SK-N-SH (cell line): ENCODE measurements at regions not wholly inside any gene's neighbourhood (a gene's known extent, or its start where the extent isn't known, plus 50 kb on each side); places are given as distances from the start of the nearest gene placed in this dataset.

ENCODE experiments used
- CTCF ChIA-PET: fragments of 300-600, 350-600 bp; formaldehyde crosslinking; extraction: SDS; loops from one replicate; lab custom pipeline; 2021; lab: Yijun Ruan, JAX
- POLR2A ChIA-PET: fragments of 350-600 bp; sonication (Branson Sonifier 250); formaldehyde crosslinking; extraction: SDS; loops from one replicate; lab custom pipeline; 2020; ENCODE audit warnings: antibody characterized with exemption, inconsistent platforms; lab: Yijun Ruan, JAX
- DNase-seq: peaks from one replicate; pipeline ENCODE4 v3.0.0; 2012
- H2AFZ ChIP-seq: fragments of 200-600 bp; sonication (generic); 2 replicates; pipeline ENCODE4 v1.8.1; 2016; ENCODE audit warnings: antibody characterized with exemption, mild to moderate bottlenecking, low read depth
- H3F3A ChIP-seq: fragments of 200-600 bp; sonication (generic); replicated peaks from 2 replicates; pipeline ENCODE3; 2016; ENCODE audit warnings: antibody characterized with exemption, mild to moderate bottlenecking; ENCODE audit not compliant: insufficient read depth
- H3K27ac ChIP-seq, 2 experiments: fragments of 200-500 bp in 1 of 2; fragments of 200-600 bp in 1 of 2; sonication (Bioruptor generic) in 1 of 2; sonication (generic), shearing (Covaris generic) in 1 of 2; 2 replicates each; pipeline versions ENCODE4 v1.5.1 to v1.6.1; 2014 to 2016; ENCODE audit warnings: low read depth in 2 of 2, inconsistent platforms in 1 of 2, low read length in 1 of 2, mild to moderate bottlenecking in 1 of 2, mixed read lengths in 1 of 2
- H3K27me3 ChIP-seq: fragments of 200-600 bp; sonication (generic), shearing (Covaris generic); 2 replicates; pipeline ENCODE4 v1.6.1; 2016; ENCODE audit warnings: mixed run types; ENCODE audit not compliant: insufficient read depth
- H3K36me3 ChIP-seq, 2 experiments: fragments of 200-500 bp in 1 of 2; fragments of 200-600 bp in 1 of 2; sonication (Bioruptor generic) in 1 of 2; sonication (generic) in 1 of 2; replicated peaks in 1 of 2; 2 replicates each; pipeline versions ENCODE3 to v1.5.1; 2014 to 2016; ENCODE audit warnings: low read length in 1 of 2, mild to moderate bottlenecking in 1 of 2; ENCODE audit not compliant: insufficient read depth in 2 of 2, control insufficient read depth in 1 of 2
- H3K4me1 ChIP-seq, 2 experiments: fragments of 200-500 bp in 1 of 2; fragments of 200-600 bp in 1 of 2; sonication (Bioruptor generic) in 1 of 2; sonication (generic), shearing (Covaris generic) in 1 of 2; 2 replicates each; pipeline versions ENCODE4 v1.5.1 to v1.6.1; 2014 to 2016; ENCODE audit warnings: low read depth in 1 of 2, low read length in 1 of 2, mixed run types in 1 of 2; ENCODE audit not compliant: insufficient read depth in 2 of 2, control insufficient read depth in 1 of 2
- H3K4me2 ChIP-seq: fragments of 200-600 bp; sonication (generic), shearing (Covaris generic); 2 replicates; pipeline ENCODE4 v1.6.1; 2017; ENCODE audit warnings: mixed run types
- H3K4me3 ChIP-seq, 2 experiments: fragments of 200-500 bp in 1 of 2; fragments of 200-600 bp in 1 of 2; sonication (Bioruptor generic) in 1 of 2; sonication (generic), shearing (Covaris generic) in 1 of 2; 2 replicates each; pipeline versions ENCODE4 v1.5.1 to v1.8.1; 2014 to 2016; ENCODE audit warnings: low read depth in 2 of 2, inconsistent platforms in 1 of 2, low read length in 1 of 2, mild to moderate bottlenecking in 1 of 2, mixed read lengths in 1 of 2, moderate library complexity in 1 of 2
- H3K79me2 ChIP-seq: fragments of 200-600 bp; sonication (generic); 2 replicates; pipeline ENCODE4 v1.8.1; 2017; ENCODE audit warnings: mild to moderate bottlenecking; ENCODE audit not compliant: insufficient read depth
- H3K9ac ChIP-seq: fragments of 200-600 bp; sonication (generic); 2 replicates; pipeline ENCODE4 v1.6.1; 2017; ENCODE audit warnings: mixed run types
- H3K9me2 ChIP-seq: fragments of 200-600 bp; sonication (generic); 2 replicates; pipeline ENCODE4 v1.6.1; 2017; ENCODE audit warnings: mixed run types
- H3K9me3 ChIP-seq: fragments of 200-600 bp; sonication (generic); 2 replicates; pipeline ENCODE4 v1.6.1; 2017; ENCODE audit warnings: mixed run types, mild to moderate bottlenecking, moderate library complexity
- H4K20me1 ChIP-seq: fragments of 200-600 bp; sonication (generic); 2 replicates; pipeline ENCODE4 v1.6.1; 2017; ENCODE audit warnings: mild to moderate bottlenecking, mixed run types; ENCODE audit not compliant: insufficient read depth
- EZH2phosphoT487 ChIP-seq: fragments of 200-600 bp; sonication (generic); IDR thresholded peaks from 2 replicates; pipeline ENCODE4 v1.6.1; 2017; ENCODE audit warnings: low read depth, mixed run types, mild to moderate bottlenecking, antibody characterized with exemption, moderate library complexity, borderline replicate concordance
- FOSL2 ChIP-seq: IDR thresholded peaks from 2 replicates; pipeline ENCODE4 v1.4.0; 2012; ENCODE audit warnings: low read depth, mild to moderate bottlenecking, moderate library complexity, borderline replicate concordance
- FOXM1 ChIP-seq: IDR thresholded peaks from 2 replicates; pipeline ENCODE4 v1.4.0; 2012; ENCODE audit warnings: low read depth, mild to moderate bottlenecking
- GABPA ChIP-seq: IDR thresholded peaks from 2 replicates; pipeline ENCODE4 v1.4.0; 2012; ENCODE audit warnings: low read depth, mild to moderate bottlenecking
- GATA2 ChIP-seq: sonication (generic); formaldehyde crosslinking; IDR thresholded peaks from 2 replicates; pipeline ENCODE4 v1.5.0; 2020; ENCODE audit warnings: mild to moderate bottlenecking, missing genetic modification reagents
- NFIC ChIP-seq: IDR thresholded peaks from 2 replicates; pipeline ENCODE4 v1.4.0; 2012; ENCODE audit warnings: borderline replicate concordance
- NRF1 ChIP-seq: IDR thresholded peaks from 2 replicates; pipeline ENCODE4 v1.6.1; 2012; ENCODE audit warnings: low read depth, mild to moderate bottlenecking, low read length
- PBX3 ChIP-seq: IDR thresholded peaks from 2 replicates; pipeline ENCODE4; 2012
- POLR2AphosphoS5 ChIP-seq: IDR thresholded peaks from 2 replicates; pipeline ENCODE4 v1.6.1; 2012; ENCODE audit warnings: low read depth, low read length
- RXRA ChIP-seq: IDR thresholded peaks from 2 replicates; pipeline ENCODE4 v1.4.0; 2012; ENCODE audit warnings: low read depth, mild to moderate bottlenecking, borderline replicate concordance
- TCF12 ChIP-seq: IDR thresholded peaks from 2 replicates; pipeline ENCODE4 v1.4.0; 2012
- TEAD4 ChIP-seq: IDR thresholded peaks from 2 replicates; pipeline ENCODE4 v1.4.0; 2012; ENCODE audit warnings: mild to moderate bottlenecking, borderline replicate concordance; ENCODE audit not compliant: insufficient read depth
- WGBS: methylation state at CpG from one replicate; pipeline ENCODE4 v1.1.6; 2017; ENCODE audit warnings: low lambda C conversion rate; 5-methylcytosine and 5-hydroxymethylcytosine counted together
- TF ChIP-seq, protein P1 (sequence below): fragments of 150-350 bp; IDR thresholded peaks from 2 replicates; pipeline ENCODE4 v1.6.1; 2016; ENCODE audit warnings: mild to moderate bottlenecking, low read depth, low read length
- TF ChIP-seq, protein P2 (sequence below): fragments of 150-350 bp; IDR thresholded peaks from 2 replicates; pipeline ENCODE4 v1.6.1; 2017; ENCODE audit warnings: antibody characterized with exemption, low read length, low read depth, borderline replicate concordance
- TF ChIP-seq, protein P3 (sequence below): fragments of 200-600 bp; sonication (generic); IDR thresholded peaks from 2 replicates; pipeline ENCODE4 v1.6.1; 2017; ENCODE audit warnings: antibody characterized with exemption, mild to moderate bottlenecking, moderate library complexity

DNA sequence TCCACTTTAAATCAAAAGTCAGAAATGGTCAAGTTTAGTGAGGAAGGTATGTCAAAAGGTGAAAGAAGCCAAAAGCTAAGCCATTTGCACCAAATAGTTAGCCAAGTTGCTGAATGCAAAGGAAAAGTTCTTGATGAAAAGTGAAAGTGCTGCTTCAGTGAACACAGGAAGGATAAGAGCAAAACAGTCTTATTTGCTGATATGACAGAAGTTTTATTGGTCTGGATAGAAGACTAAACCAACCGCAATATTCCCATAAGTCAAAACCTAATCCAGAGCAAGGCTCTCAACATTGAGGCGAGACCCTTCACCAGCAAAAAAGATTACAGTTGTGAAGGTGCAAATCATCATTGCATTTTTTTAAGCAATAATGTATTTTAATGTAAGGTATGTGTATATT, 496.5 kb upstream of the LRATD1 start:
- H3K9me3 ChIP-seq = no peaks in the 10 kb centered on the region
- no peak overlapping the region for H2AFZ ChIP-seq
- H3K27ac ChIP-seq = no peak overlapping the region
- no peak for DNase-seq
- H3K4me3 ChIP-seq = no peak overlapping the region
- H3K36me3 ChIP-seq = no peaks in the 10 kb centered on the region
- H3K9me2 ChIP-seq = no peaks in the 10 kb centered on the region
- H3F3A ChIP-seq = no peaks in the 10 kb centered on the region
- H3K4me2 ChIP-seq = no peak overlapping the region
- no peaks in the 10 kb centered on the region for H4K20me1 ChIP-seq
- ChIA-PET POLR2A (no interaction called here), CTCF (no interaction called here)
- TF ChIP-seq, protein P1, sequence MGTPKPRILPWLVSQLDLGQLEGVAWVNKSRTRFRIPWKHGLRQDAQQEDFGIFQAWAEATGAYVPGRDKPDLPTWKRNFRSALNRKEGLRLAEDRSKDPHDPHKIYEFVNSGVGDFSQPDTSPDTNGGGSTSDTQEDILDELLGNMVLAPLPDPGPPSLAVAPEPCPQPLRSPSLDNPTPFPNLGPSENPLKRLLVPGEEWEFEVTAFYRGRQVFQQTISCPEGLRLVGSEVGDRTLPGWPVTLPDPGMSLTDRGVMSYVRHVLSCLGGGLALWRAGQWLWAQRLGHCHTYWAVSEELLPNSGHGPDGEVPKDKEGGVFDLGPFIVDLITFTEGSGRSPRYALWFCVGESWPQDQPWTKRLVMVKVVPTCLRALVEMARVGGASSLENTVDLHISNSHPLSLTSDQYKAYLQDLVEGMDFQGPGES = no peak
- TF ChIP-seq, protein P2, sequence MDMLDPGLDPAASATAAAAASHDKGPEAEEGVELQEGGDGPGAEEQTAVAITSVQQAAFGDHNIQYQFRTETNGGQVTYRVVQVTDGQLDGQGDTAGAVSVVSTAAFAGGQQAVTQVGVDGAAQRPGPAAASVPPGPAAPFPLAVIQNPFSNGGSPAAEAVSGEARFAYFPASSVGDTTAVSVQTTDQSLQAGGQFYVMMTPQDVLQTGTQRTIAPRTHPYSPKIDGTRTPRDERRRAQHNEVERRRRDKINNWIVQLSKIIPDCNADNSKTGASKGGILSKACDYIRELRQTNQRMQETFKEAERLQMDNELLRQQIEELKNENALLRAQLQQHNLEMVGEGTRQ = no peak
- TF ChIP-seq GABPA = no peak
- no peak for TF ChIP-seq FOXM1
- TF ChIP-seq NFIC = no peak
- TF ChIP-seq NRF1 = no peak
- TF ChIP-seq PBX3 = no peak
- TF ChIP-seq TCF12 = no peak
- no peak for TF ChIP-seq FOSL2
- TF ChIP-seq, protein P3, sequence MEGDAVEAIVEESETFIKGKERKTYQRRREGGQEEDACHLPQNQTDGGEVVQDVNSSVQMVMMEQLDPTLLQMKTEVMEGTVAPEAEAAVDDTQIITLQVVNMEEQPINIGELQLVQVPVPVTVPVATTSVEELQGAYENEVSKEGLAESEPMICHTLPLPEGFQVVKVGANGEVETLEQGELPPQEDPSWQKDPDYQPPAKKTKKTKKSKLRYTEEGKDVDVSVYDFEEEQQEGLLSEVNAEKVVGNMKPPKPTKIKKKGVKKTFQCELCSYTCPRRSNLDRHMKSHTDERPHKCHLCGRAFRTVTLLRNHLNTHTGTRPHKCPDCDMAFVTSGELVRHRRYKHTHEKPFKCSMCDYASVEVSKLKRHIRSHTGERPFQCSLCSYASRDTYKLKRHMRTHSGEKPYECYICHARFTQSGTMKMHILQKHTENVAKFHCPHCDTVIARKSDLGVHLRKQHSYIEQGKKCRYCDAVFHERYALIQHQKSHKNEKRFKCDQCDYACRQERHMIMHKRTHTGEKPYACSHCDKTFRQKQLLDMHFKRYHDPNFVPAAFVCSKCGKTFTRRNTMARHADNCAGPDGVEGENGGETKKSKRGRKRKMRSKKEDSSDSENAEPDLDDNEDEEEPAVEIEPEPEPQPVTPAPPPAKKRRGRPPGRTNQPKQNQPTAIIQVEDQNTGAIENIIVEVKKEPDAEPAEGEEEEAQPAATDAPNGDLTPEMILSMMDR = no peak
- TF ChIP-seq EZH2phosphoT487 = no peak
- no peak for TF ChIP-seq GATA2 (CRISPR knock-in tag)
- TF ChIP-seq RXRA = no peak
- TF ChIP-seq TEAD4 = no peak
- TF ChIP-seq POLR2AphosphoS5 = no peak
- H3K79me2 ChIP-seq = no peaks in the 10 kb centered on the region
- H3K4me1 ChIP-seq = no peaks in the 10 kb centered on the region
- 45% methylated on average over 2 of the region's 2 CpGs for WGBS
- no peaks in the 10 kb centered on the region for H3K27me3 ChIP-seq
- no peak overlapping the region for H3K9ac ChIP-seq
